GM19395 (cell line): ENCODE measurements at regions not wholly inside any gene's neighbourhood (a gene's known extent, or its start where the extent isn't known, plus 50 kb on each side); places are given as distances from the start of the nearest gene placed in this dataset.

Experiments used
- ATAC-seq: cut with Tn5 transposase; IDR thresholded peaks from one replicate; pipeline ENCODE4 v1.9.1; 2021; ENCODE audit warnings: mild to moderate bottlenecking, moderate library complexity; ENCODE audit not compliant: unreplicated experiment

- peak; percentile 44 for ATAC-seq
These were observed 271.4 kb downstream of the ZEB2 start for GRCh38 chr2:144248350-144249034.

GRCh38 chr2:144244938-144245337 lies 275.0 kb downstream of the ZEB2 start:
- ATAC-seq, result no peak

GRCh38 chr2:144242311-144242710 lies 277.6 kb downstream of the ZEB2 start:
- no peak for ATAC-seq

- ATAC-seq, result no peak
These were observed 278.1 kb downstream of the ZEB2 start for GRCh38 chr2:144241801-144242200.

GRCh38 chr2:144240656-144241339 lies 279.1 kb downstream of the ZEB2 start:
- peak; percentile 91 for ATAC-seq

GRCh38 chr2:144239726-144240125 lies 280.2 kb downstream of the ZEB2 start:
- no peak for ATAC-seq

GRCh38 chr2:144239306-144239705 lies 280.6 kb downstream of the ZEB2 start:
- no peak for ATAC-seq

- no peak for ATAC-seq
These were observed 281.9 kb downstream of the ZEB2 start for GRCh38 chr2:144237830-144238627.

GRCh38 chr2:144237108-144237507 lies 282.8 kb downstream of the ZEB2 start:
- no peak for ATAC-seq

- no peak for ATAC-seq
These were observed 284.9 kb downstream of the ZEB2 start for GRCh38 chr2:144235050-144235449.

GRCh38 chr2:144234542-144234871 lies 285.4 kb downstream of the ZEB2 start:
- no peak for ATAC-seq

- ATAC-seq, result no peak
These were observed 286.0 kb downstream of the ZEB2 start for GRCh38 chr2:144233733-144234541.

- no peak for ATAC-seq
These were observed 286.6 kb downstream of the ZEB2 start for GRCh38 chr2:144233317-144233716.

GRCh38 chr2:144230448-144231085 lies 289.4 kb downstream of the ZEB2 start:
- no peak for ATAC-seq

GRCh38 chr2:144230033-144230432 lies 289.9 kb downstream of the ZEB2 start:
- no peak for ATAC-seq

- ATAC-seq, result no peak
These were observed 290.6 kb downstream of the ZEB2 start for GRCh38 chr2:144229296-144229695.

GRCh38 chr2:144227427-144228105 lies 292.4 kb downstream of the ZEB2 start:
- ATAC-seq, result no peak

GRCh38 chr2:144225076-144225475 lies 294.8 kb downstream of the ZEB2 start:
- no peak for ATAC-seq

GRCh38 chr2:144224472-144224871 lies 295.4 kb downstream of the ZEB2 start:
- no peak for ATAC-seq

- ATAC-seq, result no peak
These were observed 299.9 kb downstream of the ZEB2 start for GRCh38 chr2:144219979-144220378.
